Hepatocyte (in vitro differentiated cells): ENCODE measurements at regions not wholly inside any gene's neighbourhood (a gene's known extent, or its start where the extent isn't known, plus 50 kb on each side); places are given as distances from the start of the nearest gene placed in this dataset.

Experiments used
- DNase-seq: peaks from one replicate; pipeline ENCODE4 v3.0.0-alpha.2; 2016; ENCODE audit warnings: low spot score
- H2AFZ ChIP-seq: fragments of 200-600 bp; sonication (generic); 2 replicates; pipeline ENCODE4 v1.6.0; 2016; ENCODE audit warnings: antibody characterized with exemption, mild to moderate bottlenecking
- H3K27ac ChIP-seq: fragments of 200-600 bp; sonication (generic); 2 replicates; pipeline ENCODE4 v1.5.1; 2016; ENCODE audit warnings: mild to moderate bottlenecking
- H3K27me3 ChIP-seq: fragments of 200-600 bp; sonication (generic); 2 replicates; pipeline ENCODE4 v1.6.1; 2016
- H3K36me3 ChIP-seq: fragments of 200-600 bp; sonication (generic); replicated peaks from 2 replicates; pipeline ENCODE4 v1.5.1; 2016; ENCODE audit warnings: low read depth; ENCODE audit not compliant: insufficient read depth
- H3K4me1 ChIP-seq: fragments of 200-600 bp; sonication (generic); 2 replicates; pipeline ENCODE4 v1.5.1; 2016; ENCODE audit warnings: mild to moderate bottlenecking, moderate library complexity; ENCODE audit not compliant: insufficient read depth
- H3K4me2 ChIP-seq: fragments of 200-600 bp; sonication (generic); 2 replicates; pipeline ENCODE4 v1.6.0; 2016
- H3K4me3 ChIP-seq: fragments of 200-600 bp; sonication (generic); 2 replicates; pipeline ENCODE4 v1.5.1; 2016; ENCODE audit warnings: mild to moderate bottlenecking
- H3K79me2 ChIP-seq: fragments of 200-600 bp; sonication (generic); 2 replicates; pipeline ENCODE4 v1.6.0; 2017; ENCODE audit warnings: mild to moderate bottlenecking
- H3K9me2 ChIP-seq: fragments of 200-600 bp; sonication (generic); replicated peaks from 2 replicates; pipeline ENCODE4 v1.6.0; 2017; ENCODE audit warnings: mild to moderate bottlenecking; ENCODE audit not compliant: insufficient read depth
- H3K9me3 ChIP-seq: fragments of 200-600 bp; sonication (generic); 2 replicates; pipeline ENCODE4 v1.5.1; 2016; ENCODE audit warnings: low read depth, mild to moderate bottlenecking
- H4K20me1 ChIP-seq: fragments of 200-600 bp; sonication (generic); 2 replicates; pipeline ENCODE4 v1.6.0; 2016; ENCODE audit warnings: mild to moderate bottlenecking; ENCODE audit not compliant: insufficient read depth, poor library complexity, severe bottlenecking
- EZH2 ChIP-seq: fragments of 200-600 bp; sonication (generic); IDR thresholded peaks from 2 replicates; pipeline ENCODE4 v1.6.1; 2016; ENCODE audit warnings: antibody characterized with exemption, mild to moderate bottlenecking, borderline replicate concordance
- EZH2phosphoT487 ChIP-seq: fragments of 200-600 bp; sonication (generic); IDR thresholded peaks from one replicate; pipeline ENCODE4 v1.6.1; 2018; ENCODE audit warnings: antibody characterized with exemption, mild to moderate bottlenecking, low read depth, moderate library complexity; ENCODE audit not compliant: unreplicated experiment, severe bottlenecking
- WGBS: methylation state at CpG from one replicate; pipeline ENCODE4 v1.1.6; 2016; ENCODE audit warnings: low lambda C conversion rate; ENCODE audit errors: missing lambda C conversion rate; 5-methylcytosine and 5-hydroxymethylcytosine counted together
- TF ChIP-seq, protein P1 (sequence below): fragments of 200-600 bp; sonication (generic); IDR thresholded peaks from 2 replicates; pipeline ENCODE4 v1.5.1; 2016; ENCODE audit warnings: antibody characterized with exemption, mild to moderate bottlenecking; ENCODE audit not compliant: poor library complexity

DNA sequence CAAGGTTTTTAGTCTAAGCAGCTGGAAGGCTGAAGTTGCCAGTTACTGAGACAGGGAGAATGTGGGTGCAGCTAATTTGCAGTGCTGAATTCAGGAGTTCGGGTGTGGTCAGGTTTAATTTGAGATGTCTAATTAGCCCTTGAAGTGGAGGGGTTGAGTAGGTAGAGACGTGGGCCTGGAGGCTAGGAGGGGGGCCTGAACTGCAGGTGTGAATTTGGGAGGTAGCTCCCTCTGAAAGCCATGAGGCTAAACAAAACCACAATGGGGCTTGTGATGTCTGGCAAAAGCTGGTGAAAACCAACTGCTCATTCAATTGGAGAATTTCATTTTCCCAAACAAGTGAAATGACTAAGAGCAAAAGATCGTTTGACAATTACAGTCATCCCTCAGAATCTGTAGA lies 246.0 kb upstream of the NFE2L3 start:
- Histone ChIP-seq H3K27me3 (no peaks in the 10 kb centered on the region), H3K9me3 (no peaks in the 10 kb centered on the region), H3K79me2 (no peaks in the 10 kb centered on the region), H4K20me1 (no peaks in the 10 kb centered on the region), H3K36me3 (no peaks in the 10 kb centered on the region), H2AFZ (no peak overlapping the region), H3K4me2 (no peak overlapping the region), H3K4me3 (no peak overlapping the region), H3K9me2 (no peaks in the 10 kb centered on the region), H3K4me1 (no peaks in the 10 kb centered on the region), H3K27ac (no peak overlapping the region)
- DNase-seq, result no peak
- 80% methylated on average over 3 of the region's 3 CpGs for WGBS
- no peak for TF ChIP-seq EZH2phosphoT487
- TF ChIP-seq, protein P1, sequence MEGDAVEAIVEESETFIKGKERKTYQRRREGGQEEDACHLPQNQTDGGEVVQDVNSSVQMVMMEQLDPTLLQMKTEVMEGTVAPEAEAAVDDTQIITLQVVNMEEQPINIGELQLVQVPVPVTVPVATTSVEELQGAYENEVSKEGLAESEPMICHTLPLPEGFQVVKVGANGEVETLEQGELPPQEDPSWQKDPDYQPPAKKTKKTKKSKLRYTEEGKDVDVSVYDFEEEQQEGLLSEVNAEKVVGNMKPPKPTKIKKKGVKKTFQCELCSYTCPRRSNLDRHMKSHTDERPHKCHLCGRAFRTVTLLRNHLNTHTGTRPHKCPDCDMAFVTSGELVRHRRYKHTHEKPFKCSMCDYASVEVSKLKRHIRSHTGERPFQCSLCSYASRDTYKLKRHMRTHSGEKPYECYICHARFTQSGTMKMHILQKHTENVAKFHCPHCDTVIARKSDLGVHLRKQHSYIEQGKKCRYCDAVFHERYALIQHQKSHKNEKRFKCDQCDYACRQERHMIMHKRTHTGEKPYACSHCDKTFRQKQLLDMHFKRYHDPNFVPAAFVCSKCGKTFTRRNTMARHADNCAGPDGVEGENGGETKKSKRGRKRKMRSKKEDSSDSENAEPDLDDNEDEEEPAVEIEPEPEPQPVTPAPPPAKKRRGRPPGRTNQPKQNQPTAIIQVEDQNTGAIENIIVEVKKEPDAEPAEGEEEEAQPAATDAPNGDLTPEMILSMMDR, result no peak
- TF ChIP-seq EZH2, result no peak

DNA sequence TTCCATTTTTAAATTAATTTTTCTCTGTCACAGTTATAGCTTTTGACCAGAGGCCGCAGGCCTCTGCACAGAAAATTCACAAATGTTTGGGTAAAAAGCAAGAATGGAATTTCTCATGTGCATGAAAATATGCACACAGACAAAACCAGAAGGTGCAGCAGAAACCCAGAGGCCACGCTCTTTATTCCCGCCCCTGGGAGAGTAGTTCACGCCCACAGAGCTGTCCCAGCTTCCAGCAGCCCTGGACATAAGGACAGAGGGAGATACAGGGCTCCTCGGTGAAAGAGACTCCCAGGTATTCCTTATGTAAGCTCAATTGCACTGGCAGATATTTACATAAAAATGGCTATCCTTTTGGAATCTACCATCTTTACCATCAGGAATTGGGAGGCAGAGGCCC lies 245.2 kb upstream of the NFE2L3 start:
- 81% methylated on average over 5 of the region's 5 CpGs for WGBS
- Histone ChIP-seq H3K9me3 (no peaks in the 10 kb centered on the region), H3K27me3 (no peaks in the 10 kb centered on the region), H3K4me2 (no peak overlapping the region), H3K36me3 (no peaks in the 10 kb centered on the region), H3K27ac (no peak overlapping the region), H4K20me1 (no peaks in the 10 kb centered on the region), H3K79me2 (no peaks in the 10 kb centered on the region), H3K4me3 (no peak overlapping the region), H2AFZ (no peak overlapping the region), H3K9me2 (no peaks in the 10 kb centered on the region), H3K4me1 (no peaks in the 10 kb centered on the region)
- no peak for DNase-seq
- TF ChIP-seq EZH2phosphoT487 (no peak), EZH2 (no peak)
- TF ChIP-seq, protein P1, result no peak

DNA sequence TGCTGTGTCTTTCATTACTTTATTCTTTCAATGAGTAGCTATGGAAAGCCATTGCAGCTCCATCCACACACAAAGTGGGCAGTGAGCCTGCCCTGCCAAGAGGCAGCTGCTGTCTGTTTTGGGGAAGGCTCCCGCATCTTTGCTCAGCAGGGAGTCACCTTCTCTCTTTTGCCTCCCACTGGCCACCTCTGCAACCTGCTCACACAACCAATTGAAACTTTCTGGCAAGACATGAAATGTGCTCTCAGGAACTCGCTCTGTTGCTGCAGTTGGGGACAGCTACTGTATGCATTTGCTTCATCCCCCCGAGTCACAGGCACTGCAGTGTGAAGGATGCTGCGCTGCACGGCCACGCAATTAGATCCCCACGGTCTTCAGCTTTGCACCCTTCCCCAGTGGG lies 244.8 kb upstream of the NFE2L3 start:
- 95% methylated on average over 7 of the region's 7 CpGs for WGBS
- DNase-seq, result no peak
- no peaks in the 10 kb centered on the region for H3K79me2 ChIP-seq
- no peaks in the 10 kb centered on the region for H3K9me3 ChIP-seq
- no peak overlapping the region for H3K4me3 ChIP-seq
- no peak overlapping the region for H2AFZ ChIP-seq
- no peaks in the 10 kb centered on the region for H3K9me2 ChIP-seq
- H3K36me3 ChIP-seq, result no peaks in the 10 kb centered on the region
- no peak overlapping the region for H3K4me2 ChIP-seq
- H4K20me1 ChIP-seq, result no peaks in the 10 kb centered on the region
- no peak overlapping the region for H3K27ac ChIP-seq
- TF ChIP-seq EZH2, result no peak
- TF ChIP-seq EZH2phosphoT487, result no peak
- TF ChIP-seq, protein P1, result no peak
- no peaks in the 10 kb centered on the region for H3K4me1 ChIP-seq
- no peaks in the 10 kb centered on the region for H3K27me3 ChIP-seq

DNA sequence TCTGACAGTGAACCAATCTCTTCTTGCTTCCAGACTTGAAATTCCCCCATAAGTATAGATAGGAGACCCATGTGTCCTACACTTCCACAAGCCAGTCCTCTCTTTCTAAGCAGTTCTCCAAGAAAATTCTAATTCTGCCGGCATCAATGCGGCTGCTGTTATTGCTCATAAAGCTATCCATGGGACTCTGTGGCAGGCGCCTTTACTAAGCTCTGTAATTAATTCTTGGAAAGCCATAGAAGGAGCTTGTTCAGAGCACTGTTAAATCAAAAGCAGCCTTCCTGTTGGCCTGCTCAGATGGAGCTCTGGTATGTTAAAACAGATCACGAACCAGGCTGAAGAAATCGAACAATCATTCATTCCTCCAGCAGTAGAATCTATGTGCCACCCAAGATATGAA lies 244.3 kb upstream of the NFE2L3 start:
- WGBS, result 90% methylated on average over 5 of the region's 5 CpGs
- Histone ChIP-seq H3K27ac (no peak overlapping the region), H3K79me2 (no peaks in the 10 kb centered on the region), H3K9me3 (no peaks in the 10 kb centered on the region), H4K20me1 (no peaks in the 10 kb centered on the region), H3K27me3 (no peaks in the 10 kb centered on the region), H3K9me2 (no peaks in the 10 kb centered on the region), H3K36me3 (no peaks in the 10 kb centered on the region), H3K4me2 (no peak overlapping the region), H3K4me3 (no peak overlapping the region), H2AFZ (no peak overlapping the region), H3K4me1 (no peaks in the 10 kb centered on the region)
- DNase-seq, result no peak
- TF ChIP-seq EZH2phosphoT487 (no peak), EZH2 (no peak)
